ENCODE measurements at regions not wholly inside any gene's neighbourhood (a gene's known extent, or its start where the extent isn't known, plus 50 kb on each side); places are given as distances from the start of the nearest gene placed in this dataset.

- POLR2A ChIA-PET (ENCODE audit: partially characterized antibody) = no interaction called here
- no peaks in the 10 kb centered on the region for H4K20me1 ChIP-seq (replicated peaks in 1 of 2; ENCODE audit: control insufficient read depth in 1 of 2, insufficient read depth in 2 of 2, low read length in 2 of 2)
- no peak overlapping the region for H4K91ac ChIP-seq (replicated peaks; ENCODE audit: insufficient read length, low read length)
- H3K27me3 ChIP-seq (replicated peaks in 1 of 4; ENCODE audit: control insufficient read depth in 3 of 4, extremely low read depth in 1 of 4, insufficient read depth in 3 of 4, low read length in 3 of 4) = peaks cover 0 to 4% (median 0%) of the 10 kb centered on the region in 4 experiments; a peak in 2 of 7 replicates
- no peak overlapping the region for H3K18ac ChIP-seq (ENCODE audit: extremely low read depth, low read length)
- 96% methylated on average over 4 of the region's 4 CpGs; no CpG with 5 or more reads in 1 of the 2 experiments for WGBS, 2 experiments (ENCODE audit: extremely low coverage in 1 of 2, insufficient coverage in 1 of 2, insufficient read length in 1 of 2, insufficient replicate concordance in 2 of 2, low coverage in 1 of 2, low lambda C conversion rate in 2 of 2, missing lambda C conversion rate in 1 of 2)
- no peak overlapping the region for H3K14ac ChIP-seq (ENCODE audit: insufficient read length)
- DNase-seq (ENCODE audit: low read depth in 1 of 2, low spot score in 2 of 2) (no peak), FAIRE-seq (no peak)
- H2BK120ac ChIP-seq (replicated peaks; ENCODE audit: low read depth, low read length) = no peak overlapping the region
- no peaks in the 10 kb centered on the region for H3K79me2 ChIP-seq (ENCODE audit: control insufficient read depth in 1 of 2, insufficient read depth in 2 of 2, low read length in 2 of 2)
- no peak overlapping the region for H2BK20ac ChIP-seq (ENCODE audit: low read length)
- CTCF ChIA-PET (ENCODE audit: partially characterized antibody) = interaction anchor here (1.2 to 1.7 kb wide), 3 partner anchors 120 to 187 kb away, joined by 3 to 4 read pairs (median 3); no protein-coding TSS in a partner anchor
- H2AFZ ChIP-seq (ENCODE audit: low read length) = no peak overlapping the region
- H3K23me2 ChIP-seq (ENCODE audit: low read depth, low read length) = no peaks in the 10 kb centered on the region
- H3K23ac ChIP-seq (ENCODE audit: insufficient read length) = no peak overlapping the region
- no peak overlapping the region for H3K4ac ChIP-seq (replicated peaks; ENCODE audit: insufficient read length, low read depth, low read length)
- H3K9me3 ChIP-seq (ENCODE audit: insufficient read depth in 2 of 2, low read depth in 1 of 2, low read length in 1 of 2) = no peaks in the 10 kb centered on the region
- H3K79me1 ChIP-seq (ENCODE audit: low read depth, low read length) = no peaks in the 10 kb centered on the region
- no peak overlapping the region for H4K5ac ChIP-seq (ENCODE audit: insufficient read length, low read depth, low read length)
- no peak overlapping the region for H3K4me2 ChIP-seq (ENCODE audit: insufficient read depth in 1 of 2, low read depth in 2 of 2, low read length in 2 of 2)
- H2BK12ac ChIP-seq (ENCODE audit: low read depth, low read length) = no peak overlapping the region
- H3K56ac ChIP-seq (replicated peaks; ENCODE audit: insufficient read length, low read depth, low read length) = no peak overlapping the region
- no peak overlapping the region for H2BK15ac ChIP-seq (ENCODE audit: low read length)
- no peak overlapping the region for H3K27ac ChIP-seq (ENCODE audit: low read depth, low read length)
- H2BK5ac ChIP-seq (ENCODE audit: low read depth, low read length) = no peak overlapping the region
- H3K4me1 ChIP-seq (replicated peaks in 1 of 4; ENCODE audit: control insufficient read depth in 3 of 4, insufficient read depth in 4 of 4, low read length in 3 of 4) = no peaks in the 10 kb centered on the region
- H3K4me3 ChIP-seq (ENCODE audit: extremely low read depth in 1 of 4, insufficient read depth in 2 of 4, low read depth in 3 of 4, low read length in 4 of 4) = no peak overlapping the region
- no peak overlapping the region for H4K8ac ChIP-seq (ENCODE audit: extremely low read depth, insufficient read depth, low read length)
- H3K36me3 ChIP-seq (ENCODE audit: control insufficient read depth in 2 of 4, insufficient read depth in 4 of 4, low read length in 3 of 4) = no peaks in the 10 kb centered on the region
- H2AK5ac ChIP-seq (ENCODE audit: low read depth, low read length) = no peak overlapping the region
- H3K9ac ChIP-seq (replicated peaks in 1 of 4; ENCODE audit: extremely low read depth in 1 of 4, low read depth in 3 of 4, low read length in 3 of 4) = no peak overlapping the region
- TF ChIP-seq USF2 (IDR thresholded peaks at IDR 0.05; ENCODE audit: low read length) = no peak
- TF ChIP-seq CEBPB (IDR thresholded peaks at IDR 0.05; ENCODE audit: low read depth, low read length) = no peak
- no peak for TF ChIP-seq E2F6 (IDR thresholded peaks at IDR 0.05)
- TF ChIP-seq ASH2L (IDR thresholded peaks at IDR 0.05; ENCODE audit: low read length) = no peak
- no peak for TF ChIP-seq SP4 (IDR thresholded peaks at IDR 0.05; ENCODE audit: low read length)
- no peak for TF ChIP-seq RBBP5 (IDR thresholded peaks at IDR 0.05; ENCODE audit: borderline replicate concordance, low read depth, low read length)
- TF ChIP-seq SUZ12 (IDR thresholded peaks at IDR 0.05; ENCODE audit: low read length) = no peak
- no peak for TF ChIP-seq YY1 (IDR thresholded peaks at IDR 0.05; ENCODE audit: low read depth, low read length)
- no peak for TF ChIP-seq JUN (IDR thresholded peaks at IDR 0.05; ENCODE audit: low read depth, low read length)
- no peak for TF ChIP-seq EZH2 (IDR thresholded peaks at IDR 0.05; ENCODE audit: low read depth, low read length, severe bottlenecking)
- no peak for TF ChIP-seq ZNF274 (IDR thresholded peaks at IDR 0.05; ENCODE audit: borderline replicate concordance, extremely low read depth, low read length)
- TF ChIP-seq HDAC2 (IDR thresholded peaks at IDR 0.05; ENCODE audit: borderline replicate concordance in 1 of 2, low read depth in 2 of 2, low read length in 2 of 2) = no peak
- TF ChIP-seq BCL11A (IDR thresholded peaks at IDR 0.05; ENCODE audit: low read depth in 2 of 2, low read length in 2 of 2) = no peak
Observed at GRCh38 chr15:68492855-68493254, 60.9 kb upstream of the ITGA11 start.
